ENCODE measurements at regions not wholly inside any gene's neighbourhood (a gene's known extent, or its start where the extent isn't known, plus 50 kb on each side); places are given as distances from the start of the nearest gene placed in this dataset.
A peak's percentile ranks its signal among the peaks of the same experiment; 100 is the strongest.
"Not testable (repeated sequence)": the region's sequence is repeated elsewhere in the genome, so short reads cannot be mapped to it uniquely, and the experiment has no call there.

DNA sequence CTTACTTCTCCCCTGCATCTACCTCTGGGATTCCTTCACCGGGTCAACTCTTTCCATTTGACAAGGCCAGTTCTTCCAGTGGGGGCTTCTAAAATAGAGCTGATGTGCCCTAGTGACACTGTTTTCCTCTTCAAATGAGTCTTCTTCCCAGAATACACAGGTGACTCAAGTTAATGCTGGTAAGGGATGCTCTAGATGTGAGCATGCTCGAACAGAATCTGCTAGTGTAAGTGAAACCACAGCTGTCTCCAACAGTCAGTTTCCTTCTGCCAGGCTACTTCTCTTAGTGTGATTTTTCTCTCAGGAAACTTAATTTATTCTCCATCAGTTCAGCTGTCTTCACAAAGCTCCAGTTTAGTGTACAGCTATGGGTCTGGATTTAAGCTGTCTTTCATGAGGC is 194.9 kb upstream of the C1orf87 start:
- intact Hi-C loops (cut with DNase I): no loop called here
- ATAC-seq (no peak), DNase-seq (no peak)

DNA sequence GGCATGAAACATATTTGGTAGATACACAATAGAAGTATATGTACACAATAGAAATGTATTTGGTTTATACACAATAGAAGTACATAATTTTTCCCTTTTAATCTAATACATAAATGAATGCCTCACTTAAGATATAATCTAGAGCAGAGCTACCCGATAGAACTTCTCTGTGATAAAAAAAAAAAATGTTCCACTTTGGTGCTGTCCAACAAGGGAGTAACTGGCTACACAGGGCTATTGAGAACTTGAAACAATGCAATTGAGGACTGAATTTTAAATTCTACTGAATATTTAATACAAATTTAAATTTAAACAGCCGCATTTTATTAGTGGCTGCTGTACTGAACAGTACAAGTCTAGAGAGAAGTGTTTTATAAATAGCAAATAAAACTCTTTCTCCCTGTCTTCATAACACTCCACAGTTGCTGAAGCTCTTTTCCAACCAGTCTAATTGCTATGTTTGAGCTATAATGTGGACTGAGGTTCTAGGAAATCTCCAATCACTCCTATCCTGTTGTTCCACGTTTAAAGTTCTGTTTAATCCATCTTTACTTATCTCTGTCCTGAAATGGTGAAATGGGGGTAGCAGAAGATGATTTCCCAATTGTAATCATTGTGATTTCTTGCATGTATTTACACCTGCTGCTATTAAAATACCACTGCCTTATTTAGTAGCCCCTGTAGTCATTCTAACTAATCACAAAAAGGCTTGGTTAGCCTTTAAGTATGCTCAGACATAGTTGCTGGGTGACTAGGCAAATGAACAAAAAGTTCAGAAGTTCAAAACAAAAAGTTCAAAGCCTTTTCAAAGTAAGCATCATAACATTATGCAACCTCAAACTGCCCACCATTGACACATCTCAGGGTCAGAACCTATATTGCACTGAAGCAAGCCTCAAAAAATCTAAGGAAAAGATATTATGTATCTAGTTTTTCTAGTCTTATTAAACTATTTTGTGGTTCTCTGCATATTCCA is 192.3 kb upstream of the C1orf87 start:
- no peak for DNase-seq
- no peak for ATAC-seq
- intact Hi-C loops (cut with DNase I): no loop called here

DNA sequence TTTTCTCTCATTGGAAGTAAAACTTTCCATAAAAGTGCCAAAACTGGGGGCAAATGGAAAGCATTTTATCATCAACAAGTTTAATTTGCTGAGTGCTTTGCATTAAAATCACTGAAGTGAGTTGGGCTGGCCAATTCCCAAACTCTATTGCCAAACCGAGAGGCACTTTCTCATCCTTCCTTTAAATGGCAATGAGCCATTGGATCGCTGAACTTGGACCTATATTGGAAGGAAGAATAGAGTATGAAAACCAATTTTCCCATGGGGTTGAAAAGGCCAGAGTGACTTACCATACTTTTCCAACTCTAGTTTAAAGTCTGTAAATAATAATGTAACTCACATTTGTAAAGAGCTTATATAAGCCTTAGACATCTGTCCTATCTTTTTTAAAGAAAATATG is 189.1 kb upstream of the C1orf87 start:
- intact Hi-C loops (cut with DNase I): no loop called here
- ATAC-seq (peak in 1 of 2 donors; percentile 34), DNase-seq (no peak)

DNA sequence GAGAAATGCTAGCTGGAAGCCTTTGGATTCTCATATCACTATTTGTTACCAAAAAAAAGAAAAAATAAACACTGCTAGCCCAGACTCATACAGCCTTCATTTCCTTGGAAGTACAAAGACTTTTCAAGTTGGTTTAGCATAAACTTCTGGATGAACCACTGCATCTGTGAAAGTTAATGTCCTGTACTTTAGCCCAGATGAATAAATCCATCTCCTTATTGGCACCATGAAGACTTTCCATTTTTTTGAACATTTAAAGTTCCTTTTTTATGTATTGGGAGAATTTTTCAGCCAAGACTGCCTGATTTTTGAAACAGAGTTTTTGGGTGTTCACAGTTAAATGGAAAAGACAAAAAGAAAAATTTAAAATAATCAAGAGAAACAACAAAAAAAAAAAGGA is 184.0 kb upstream of the C1orf87 start:
- intact Hi-C loops (cut with DNase I): no loop called here
- ATAC-seq (no peak), DNase-seq (no peak)

DNA sequence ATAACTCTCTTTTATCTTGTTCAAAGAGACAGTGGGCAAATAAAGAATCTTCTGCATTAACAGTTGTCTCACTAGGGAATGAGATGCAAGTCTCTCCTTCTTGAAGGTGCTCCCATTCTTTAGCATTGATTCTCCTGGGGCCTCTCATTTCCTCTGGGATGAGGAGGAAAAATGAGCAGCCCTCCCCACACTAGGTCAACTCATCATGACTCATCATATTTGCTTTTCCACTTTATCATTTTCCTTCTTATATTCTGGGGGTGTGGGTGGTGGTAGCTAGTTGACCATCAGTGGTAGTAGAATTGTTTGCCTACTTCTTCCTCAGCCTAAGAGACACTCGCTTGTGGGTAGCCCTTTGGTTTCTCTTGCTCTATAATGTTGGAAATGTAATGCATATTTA is 182.0 kb upstream of the C1orf87 start:
- ATAC-seq (no peak), DNase-seq (no peak)
- intact Hi-C loops (cut with DNase I): no loop called here

DNA sequence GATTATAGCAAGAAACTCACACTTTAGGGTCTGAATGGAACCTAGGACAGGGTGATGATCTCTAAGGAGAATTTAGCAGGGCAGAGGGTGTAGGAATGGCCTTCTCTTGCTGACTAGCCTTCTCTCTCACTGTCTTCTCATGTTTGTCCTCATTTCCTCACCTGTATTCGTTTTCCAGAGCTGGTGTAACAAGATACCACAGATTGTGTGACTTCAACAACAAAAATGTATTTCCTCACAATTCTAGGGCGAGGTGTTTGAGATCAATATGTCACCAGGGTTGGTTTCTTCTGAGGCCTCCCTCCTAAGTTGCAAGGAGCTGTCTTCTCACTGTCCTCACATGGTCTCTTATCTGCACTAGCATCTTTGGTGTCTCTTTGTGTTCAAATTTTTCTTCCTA is 177.9 kb upstream of the C1orf87 start:
- no peak for DNase-seq
- no peak for ATAC-seq
- intact Hi-C loops (cut with DNase I): no loop called here

DNA sequence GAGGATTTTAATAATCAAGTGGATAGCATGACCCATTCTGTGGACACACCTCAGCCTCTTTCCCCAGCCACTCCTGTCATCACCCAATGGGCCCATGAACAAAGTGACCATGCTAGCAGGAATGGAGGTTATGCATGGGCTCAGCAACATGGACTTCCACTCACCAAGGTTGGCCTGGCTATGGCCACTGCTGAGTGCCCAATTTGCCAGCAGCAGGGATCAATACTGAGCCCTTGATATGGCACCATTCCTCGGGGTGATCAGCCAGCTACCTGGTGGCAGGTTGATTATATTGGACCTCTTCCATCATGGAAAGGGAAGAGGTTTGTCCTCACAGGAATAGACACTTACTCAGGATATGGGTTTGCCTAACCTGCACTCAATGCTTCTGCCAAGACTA is 173.9 kb upstream of the C1orf87 start:
- DNase-seq; intact Hi-C loops (cut with DNase I); ATAC-seq: not testable (repeated sequence)

DNA sequence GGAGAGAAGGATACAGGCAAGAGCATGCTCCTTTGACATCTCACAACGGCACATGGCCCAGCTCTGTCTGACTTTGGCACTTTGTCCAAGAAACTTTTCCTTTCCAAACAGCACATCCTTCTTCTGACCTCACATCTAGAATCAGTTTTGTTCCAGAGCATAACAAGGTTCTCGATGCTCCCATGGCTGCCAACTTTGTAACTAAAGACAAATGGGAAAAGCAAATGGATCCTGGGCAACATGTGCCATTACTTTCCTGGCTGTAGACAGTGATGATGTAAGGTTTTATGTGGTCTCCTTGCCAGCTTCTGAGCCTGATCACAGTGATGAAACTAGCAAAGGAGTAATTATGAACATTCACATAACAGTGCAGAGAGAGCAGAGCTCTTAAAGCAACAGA is 171.8 kb upstream of the C1orf87 start:
- no peak for DNase-seq
- peak in 1 of 2 donors; percentile 27 for ATAC-seq
- intact Hi-C loops (cut with DNase I): no loop called here

DNA sequence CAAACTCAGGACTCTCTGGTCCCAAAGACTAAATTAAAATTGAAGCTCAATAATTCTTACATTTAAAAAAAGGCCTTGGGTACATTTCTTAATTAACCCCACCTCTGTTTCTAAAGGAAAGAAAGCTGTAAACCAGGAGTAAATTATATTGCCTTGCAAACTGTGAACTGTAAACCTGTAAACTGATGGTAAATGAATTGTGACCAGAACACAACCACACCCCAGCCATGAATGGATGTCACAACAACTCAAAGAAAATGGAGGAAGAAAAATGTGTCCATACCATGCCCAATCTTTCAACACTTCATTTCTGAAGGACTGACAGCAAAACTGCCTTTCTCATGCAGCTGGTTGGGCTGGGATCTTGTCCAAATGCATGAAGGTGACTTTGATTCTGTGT is 171.3 kb upstream of the C1orf87 start:
- intact Hi-C loops (cut with DNase I): no loop called here
- DNase-seq: no peak
- ATAC-seq: no peak

DNA sequence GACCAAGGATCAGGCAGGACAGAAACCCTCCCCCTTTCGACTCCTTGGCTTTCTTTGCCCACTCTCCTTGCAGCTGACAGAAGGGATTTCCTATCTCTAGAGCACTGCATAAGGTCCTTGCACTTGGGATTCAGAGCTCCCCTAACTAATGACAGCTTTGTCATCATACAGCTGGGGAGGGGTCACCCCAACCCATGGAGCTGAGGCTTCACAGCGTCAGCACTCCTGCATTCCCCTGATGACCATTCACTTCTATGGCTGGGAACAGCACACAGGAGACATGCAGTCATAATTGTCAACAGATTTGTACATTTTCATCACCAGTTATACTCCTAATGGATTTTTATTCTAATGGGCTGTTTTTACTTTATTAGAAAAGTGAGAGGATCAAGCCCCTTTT is 161.7 kb upstream of the C1orf87 start:
- DNase-seq: no peak
- intact Hi-C loops (cut with DNase I): no loop called here
- no peak for ATAC-seq

DNA sequence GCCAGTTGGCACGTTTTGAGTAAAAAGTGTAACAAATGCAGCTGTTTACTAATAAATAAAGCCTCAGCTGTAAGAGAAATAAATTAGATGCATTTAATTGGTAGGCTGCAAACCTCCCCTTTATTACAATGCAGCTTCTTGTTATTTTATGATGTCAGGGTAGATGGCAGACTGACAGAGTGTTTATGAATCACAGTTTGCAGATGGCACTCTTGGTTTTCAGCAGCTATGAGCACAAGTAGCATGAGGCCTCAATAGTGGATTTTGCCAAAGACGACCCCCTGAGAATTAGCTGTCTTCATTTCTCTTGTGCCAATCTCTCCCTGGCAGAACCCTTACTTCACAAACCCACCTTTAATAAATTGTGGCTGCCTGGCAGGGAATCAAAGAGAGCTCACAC is 161.2 kb upstream of the C1orf87 start:
- intact Hi-C loops (cut with DNase I): no loop called here
- no peak for DNase-seq
- no peak for ATAC-seq

DNA sequence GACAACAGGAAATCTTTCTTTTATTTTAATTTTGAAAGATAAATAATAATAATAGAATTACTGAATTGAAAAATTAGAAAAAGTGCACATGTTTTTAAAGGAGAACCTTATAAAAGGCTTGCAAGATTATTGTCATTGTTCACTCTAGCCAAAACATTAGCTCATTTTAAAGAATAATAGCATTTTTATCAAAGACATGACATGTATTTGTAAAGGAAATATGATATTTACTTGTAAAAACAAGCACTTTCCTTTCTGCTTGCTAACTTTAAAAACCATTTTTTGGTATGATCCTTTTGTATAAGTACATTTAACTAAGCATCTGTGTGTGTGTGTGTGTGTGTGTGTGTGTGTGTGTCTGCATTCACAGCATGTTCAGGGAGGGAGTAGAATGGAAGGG is 156.3 kb upstream of the C1orf87 start:
- DNase-seq (no peak), ATAC-seq (no peak)
- intact Hi-C loops (cut with DNase I): no loop called here

DNA sequence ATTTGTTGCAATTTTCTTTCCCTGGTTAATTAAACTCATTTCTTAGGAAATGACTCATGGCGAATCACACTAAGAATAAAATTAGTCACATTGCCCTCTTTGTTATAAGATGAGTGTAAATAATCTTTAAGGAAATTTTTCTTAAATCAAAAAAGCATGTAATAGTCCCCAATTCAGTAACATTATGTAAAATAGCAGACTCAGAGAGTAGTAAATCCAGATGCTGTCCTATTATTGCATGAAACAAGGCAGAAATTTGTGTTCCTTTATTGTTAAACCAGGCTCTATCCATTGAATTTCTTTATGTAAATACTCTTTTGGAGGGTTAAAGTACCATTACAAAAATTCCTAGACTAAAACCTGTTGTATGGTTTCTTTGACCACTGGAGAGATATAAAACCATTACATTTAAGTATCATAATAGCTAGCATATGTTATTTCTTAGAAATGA is 154.5 kb upstream of the C1orf87 start:
- no peak for DNase-seq
- no peak for ATAC-seq
- intact Hi-C loops (cut with DNase I): no loop called here

DNA sequence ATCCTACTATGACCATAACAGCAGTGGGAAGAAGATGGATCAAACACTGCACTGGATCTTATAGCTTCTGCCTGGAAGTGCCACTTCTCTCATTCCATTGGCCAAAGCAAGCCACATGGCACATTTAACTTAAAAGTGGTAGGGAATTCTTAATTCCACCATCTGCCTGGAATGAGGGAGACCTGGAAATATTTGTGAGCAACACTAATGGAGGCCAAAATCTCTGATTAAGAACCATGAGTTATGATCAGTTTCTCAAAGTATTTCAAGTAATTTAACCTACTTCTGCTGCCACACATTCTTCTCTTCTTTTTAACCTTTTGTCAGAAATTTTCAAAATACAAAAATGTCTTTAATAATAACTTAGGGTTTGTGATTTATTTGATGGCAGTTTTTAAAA is 154.0 kb upstream of the C1orf87 start:
- no peak for DNase-seq
- intact Hi-C loops (cut with DNase I): no loop called here
- ATAC-seq: no peak

DNA sequence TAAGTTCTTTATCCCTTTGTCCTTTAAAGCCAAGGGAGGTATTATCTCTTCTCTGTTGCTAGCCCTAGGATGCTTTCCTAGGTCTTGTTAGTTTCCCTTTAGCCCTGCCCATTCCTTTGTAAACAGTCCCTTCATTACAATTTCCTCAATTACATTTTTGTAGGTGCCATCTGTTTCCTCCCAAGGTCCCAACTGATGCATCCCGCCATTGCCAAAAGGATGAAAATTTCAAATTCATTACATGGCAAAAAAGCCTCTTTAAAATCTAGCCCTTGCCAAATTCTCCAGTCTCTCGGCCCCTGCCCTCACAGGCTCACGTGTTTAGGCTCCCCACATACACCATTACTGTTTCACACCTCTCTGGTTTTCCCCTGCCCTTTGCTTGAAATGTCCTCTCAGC is 151.9 kb upstream of the C1orf87 start:
- ATAC-seq (no peak), DNase-seq (no peak)
- intact Hi-C loops (cut with DNase I): no loop called here

DNA sequence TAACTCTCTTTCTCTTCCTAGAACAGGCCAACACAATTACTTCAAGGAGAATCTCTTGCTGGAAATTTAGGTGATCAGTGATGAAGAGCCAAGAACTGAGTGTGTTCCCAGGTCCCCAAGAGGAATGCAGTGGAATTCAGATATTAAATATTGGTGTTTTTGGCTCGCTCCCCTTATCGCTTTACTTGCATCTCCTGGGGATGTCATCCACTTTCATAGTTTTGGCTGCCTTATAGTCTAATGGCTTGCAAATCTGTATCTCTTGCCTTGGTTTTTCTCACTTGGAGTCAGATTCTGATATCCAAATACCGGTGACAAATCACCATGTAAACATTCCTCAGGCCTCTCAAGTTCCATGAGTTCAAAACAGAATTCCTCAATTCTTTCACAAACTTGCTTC is 151.0 kb upstream of the C1orf87 start:
- DNase-seq (no peak), ATAC-seq (no peak)
- intact Hi-C loops (cut with DNase I): no loop called here

DNA sequence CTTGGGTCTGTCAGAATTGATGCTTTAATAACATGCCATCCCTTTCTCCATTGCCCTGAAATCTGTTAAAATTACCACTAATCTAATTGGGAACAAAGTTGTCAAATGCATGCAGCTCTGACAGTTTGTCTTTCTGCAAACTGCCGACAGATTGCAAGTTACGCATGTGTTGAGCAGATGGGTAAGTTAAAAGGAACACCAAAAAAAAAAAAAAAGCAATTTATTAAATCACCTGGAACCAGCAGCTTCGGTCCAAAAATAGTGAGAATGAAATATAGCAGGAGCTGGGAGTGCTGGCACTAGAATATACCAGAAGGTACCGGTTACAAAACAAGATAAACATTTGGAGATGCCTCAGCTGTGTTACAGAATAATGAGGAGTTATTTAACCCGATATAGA is 149.6 kb upstream of the C1orf87 start:
- no peak for ATAC-seq
- DNase-seq: no peak
- intact Hi-C loops (cut with DNase I): no loop called here

DNA sequence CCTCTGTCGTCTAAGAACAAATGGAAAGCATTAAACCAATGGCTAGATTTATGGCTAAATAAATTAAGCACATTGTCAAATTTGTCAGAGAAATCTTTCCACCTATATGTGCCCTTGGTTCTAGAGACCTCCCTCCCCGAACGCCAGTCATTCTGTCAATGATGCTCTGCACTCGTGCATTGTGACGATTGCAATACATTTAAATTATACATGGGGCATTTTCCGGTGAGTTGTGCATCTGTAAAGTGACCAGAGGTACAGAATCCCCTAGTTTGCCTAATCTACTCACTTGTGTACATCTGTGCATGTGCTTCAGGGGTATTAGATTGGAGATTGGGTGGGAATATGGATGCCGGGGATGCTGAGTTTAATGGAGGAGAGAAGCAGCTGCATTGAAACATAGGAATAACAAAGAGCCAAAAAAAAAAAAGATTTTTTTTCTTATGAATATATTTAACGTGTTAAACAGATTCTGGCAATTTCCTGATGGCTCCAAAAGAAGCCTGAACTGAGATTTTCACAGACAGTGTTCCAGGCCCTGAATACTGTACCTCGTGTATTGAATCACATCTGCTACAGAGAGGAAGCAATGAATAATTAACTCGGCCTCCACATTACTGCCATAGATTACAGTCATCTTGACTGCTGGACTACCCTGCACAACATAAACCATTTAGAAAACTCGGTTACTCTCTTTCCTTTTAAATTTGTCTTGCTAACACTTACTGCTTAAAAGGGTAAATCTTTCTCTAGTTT is 149.0 kb upstream of the C1orf87 start:
- no peak for ATAC-seq
- intact Hi-C loops (cut with DNase I): no loop called here
- no peak for DNase-seq

DNA sequence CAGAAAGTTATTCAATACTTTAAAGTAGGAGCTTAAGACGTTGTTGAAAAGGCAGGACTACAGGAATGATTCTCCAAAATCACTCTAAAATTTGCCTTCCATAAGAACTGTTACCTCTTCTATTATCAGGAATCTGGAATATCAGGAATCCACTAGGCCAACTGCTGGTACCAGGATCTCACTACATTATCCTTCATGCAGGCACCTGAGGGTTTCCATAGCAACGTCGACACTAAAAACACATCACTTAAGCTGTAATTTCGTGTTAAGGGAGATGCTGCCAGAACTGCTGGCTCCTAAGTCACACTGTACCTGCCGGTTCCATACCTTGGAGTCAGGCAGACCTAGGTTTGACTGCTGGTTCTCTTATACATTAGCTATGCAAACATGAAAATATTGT is 139.7 kb upstream of the C1orf87 start:
- intact Hi-C loops (cut with DNase I): no loop called here
- no peak for DNase-seq
- ATAC-seq: no peak

DNA sequence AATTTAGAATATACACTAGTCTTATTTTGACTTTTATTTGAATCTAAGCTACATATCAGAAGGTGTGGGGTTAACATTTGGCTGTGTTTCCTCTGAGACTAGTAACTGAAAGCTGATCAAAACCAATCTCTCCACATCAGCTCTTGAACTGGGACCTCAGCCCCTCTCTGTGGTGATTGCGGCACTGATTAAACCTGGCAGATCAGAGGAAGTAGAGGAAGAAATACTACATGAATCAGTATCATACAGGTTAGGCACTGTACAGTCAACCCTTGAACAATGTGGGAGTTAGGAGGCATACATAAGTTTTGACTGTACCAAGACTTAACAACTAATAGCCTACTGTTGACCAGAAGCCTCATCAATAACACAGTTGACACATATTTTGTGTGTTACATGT is 122.5 kb upstream of the C1orf87 start:
- no peak for ATAC-seq

DNA sequence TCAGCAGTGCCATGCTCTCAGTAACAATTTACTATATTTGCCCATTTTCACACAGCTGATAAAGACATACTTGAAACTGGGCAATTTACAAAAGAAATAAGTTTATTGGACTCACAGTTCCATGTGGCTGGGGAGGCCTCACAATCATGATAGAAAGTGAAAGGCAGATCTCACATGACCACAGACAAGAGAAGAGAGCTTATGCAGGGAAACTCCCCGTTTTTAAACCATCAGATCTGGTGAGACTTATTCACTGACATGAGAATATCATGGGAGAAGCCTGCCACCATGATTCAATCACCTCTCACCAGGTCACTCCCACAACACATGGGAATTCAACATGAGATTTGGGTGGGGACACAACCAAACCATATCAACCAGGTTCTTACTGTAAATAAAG is 112.1 kb upstream of the C1orf87 start:
- DNase-seq (no peak), ATAC-seq (no peak)
- intact Hi-C loops (cut with DNase I): no loop called here

More for the DNA sequence above, 122.5 kb upstream of the C1orf87 start:
- no peak for DNase-seq
- intact Hi-C loops (cut with DNase I): no loop called here
